ENCODE measurements at regions not wholly inside any gene's neighbourhood (a gene's known extent, or its start where the extent isn't known, plus 50 kb on each side); places are given as distances from the start of the nearest gene placed in this dataset.

DNA sequence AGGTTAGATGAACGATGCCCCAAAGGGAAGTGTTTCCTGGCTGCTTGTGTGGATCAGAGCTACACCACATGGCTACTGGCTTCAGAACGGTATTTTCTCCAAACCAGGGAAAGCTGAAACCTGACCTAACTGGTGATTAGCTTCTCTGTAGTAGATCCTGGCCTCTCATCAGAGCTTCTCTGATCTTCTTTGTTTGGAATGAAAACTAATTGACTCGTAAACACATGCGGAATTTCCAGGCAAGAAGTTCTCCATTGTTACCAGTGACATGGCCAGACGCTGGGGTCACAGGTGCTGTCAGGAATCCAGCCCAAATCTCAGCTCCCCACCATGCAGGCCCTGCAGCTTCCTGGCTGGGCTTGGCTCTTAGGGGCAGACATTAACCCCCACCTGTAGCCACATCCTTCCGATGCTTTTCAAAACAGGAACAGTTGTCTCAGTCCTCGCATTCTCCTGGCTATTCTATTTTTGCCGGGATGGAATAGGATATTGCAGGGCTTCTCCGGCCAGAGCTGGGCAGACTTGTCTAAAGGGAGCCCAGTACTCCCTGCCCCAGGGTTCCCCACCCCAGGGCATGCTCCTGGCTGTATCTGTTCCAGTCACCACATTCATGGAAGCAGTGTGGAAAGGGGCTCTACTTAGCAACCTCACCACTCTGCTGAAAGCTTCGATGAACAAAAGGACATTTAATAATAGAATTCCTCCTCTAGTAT, 305.4 kb upstream of the F9 start:
- H2BK20ac ChIP-seq (ENCODE audit: low read depth, low read length, poor library complexity, severe bottlenecking), result no peak overlapping the region
- H3T11ph ChIP-seq (ENCODE audit: low read length), result no peak overlapping the region
- Mint-ChIP-seq H3K9me3 (no peaks in the 10 kb centered on the region), H3K27ac (peak overlapping the region; percentile 37 to 91 (median 85)), H3K36me3 (ENCODE audit: insufficient read depth in 1 of 3, low read depth in 3 of 3) (no peaks in the 10 kb centered on the region), H3K27me3 (ENCODE audit: low read depth) (peaks cover 40% of the 10 kb centered on the region), H3K4me3 (peak overlapping the region; percentile 1 to 58; a peak in 4 of 5 replicates), H3K4me1 (peaks cover 30 to 34% of the 10 kb centered on the region in 2 experiments)
- H2BK5ac ChIP-seq (ENCODE audit: insufficient read length, low read length), result no peak overlapping the region
- peak overlapping the region; percentile 50; the same call in 1 of the 2 replicates for H3K14ac ChIP-seq (ENCODE audit: insufficient read depth, low read length)
- DNase-seq, result peak; percentile 80
- peak overlapping the region; percentile 43 for H3K4me2 ChIP-seq (ENCODE audit: insufficient read depth, insufficient read length, low read length)
- no peak overlapping the region for H4K8ac ChIP-seq (replicated peaks; ENCODE audit: insufficient read length, low read depth, low read length)
- H3K4ac ChIP-seq (ENCODE audit: low read depth, low read length), result no peak overlapping the region
- H3K27me3 ChIP-seq (ENCODE audit: insufficient read depth, low read length), result no peaks in the 10 kb centered on the region; the same call in 1 of the 2 replicates
- H3K23ac ChIP-seq (ENCODE audit: insufficient read length, low read depth, low read length), result no peak overlapping the region
- no peak overlapping the region for H2AFZ ChIP-seq (ENCODE audit: low read length)
- H3K9me3 ChIP-seq (ENCODE audit: control insufficient read depth, low read depth, low read length), result no peaks in the 10 kb centered on the region
- no peaks in the 10 kb centered on the region for H3K79me2 ChIP-seq (ENCODE audit: insufficient read depth, low read length)
- H3K23me2 ChIP-seq (ENCODE audit: insufficient read length, low read depth, low read length, poor library complexity, severe bottlenecking), result no peaks in the 10 kb centered on the region
- H2BK12ac ChIP-seq (ENCODE audit: insufficient read length, low read depth, low read length), result peak overlapping the region; percentile 7
- H2AK5ac ChIP-seq (ENCODE audit: insufficient read length, low read length), result no peak overlapping the region
- H2BK120ac ChIP-seq (ENCODE audit: low read depth, low read length, poor library complexity, severe bottlenecking), result no peak overlapping the region
- no peak overlapping the region for H4K5ac ChIP-seq (ENCODE audit: insufficient read length, low read depth, low read length)
- peaks cover 2% of the 10 kb centered on the region; the same call in 1 of the 2 replicates for H3K4me1 ChIP-seq (ENCODE audit: insufficient read depth, low read length)
- no peak overlapping the region for H2BK15ac ChIP-seq (ENCODE audit: low read depth, low read length)
- no peaks in the 10 kb centered on the region for H3K79me1 ChIP-seq (ENCODE audit: insufficient read depth, low read depth, low read length, poor library complexity, severe bottlenecking)
- H3K9ac ChIP-seq (ENCODE audit: extremely low read depth, insufficient read length, low read length), result no peak overlapping the region
- no CpG with 5 or more reads among the region's 10 CpGs for WGBS (ENCODE audit: extremely low coverage, insufficient read length, low lambda C conversion rate)
- H3K18ac ChIP-seq (ENCODE audit: insufficient read length, low read depth, low read length), result peak overlapping the region; percentile 34
- no peaks in the 10 kb centered on the region for H4K20me1 ChIP-seq (ENCODE audit: control insufficient read depth, insufficient read depth, insufficient read length)
- no peak overlapping the region for H3K56ac ChIP-seq (ENCODE audit: insufficient read length, low read depth, low read length)
- H3K27ac ChIP-seq (ENCODE audit: insufficient read length, low read depth, low read length), result peak overlapping the region; percentile 69
- TF ChIP-seq, protein P1, sequence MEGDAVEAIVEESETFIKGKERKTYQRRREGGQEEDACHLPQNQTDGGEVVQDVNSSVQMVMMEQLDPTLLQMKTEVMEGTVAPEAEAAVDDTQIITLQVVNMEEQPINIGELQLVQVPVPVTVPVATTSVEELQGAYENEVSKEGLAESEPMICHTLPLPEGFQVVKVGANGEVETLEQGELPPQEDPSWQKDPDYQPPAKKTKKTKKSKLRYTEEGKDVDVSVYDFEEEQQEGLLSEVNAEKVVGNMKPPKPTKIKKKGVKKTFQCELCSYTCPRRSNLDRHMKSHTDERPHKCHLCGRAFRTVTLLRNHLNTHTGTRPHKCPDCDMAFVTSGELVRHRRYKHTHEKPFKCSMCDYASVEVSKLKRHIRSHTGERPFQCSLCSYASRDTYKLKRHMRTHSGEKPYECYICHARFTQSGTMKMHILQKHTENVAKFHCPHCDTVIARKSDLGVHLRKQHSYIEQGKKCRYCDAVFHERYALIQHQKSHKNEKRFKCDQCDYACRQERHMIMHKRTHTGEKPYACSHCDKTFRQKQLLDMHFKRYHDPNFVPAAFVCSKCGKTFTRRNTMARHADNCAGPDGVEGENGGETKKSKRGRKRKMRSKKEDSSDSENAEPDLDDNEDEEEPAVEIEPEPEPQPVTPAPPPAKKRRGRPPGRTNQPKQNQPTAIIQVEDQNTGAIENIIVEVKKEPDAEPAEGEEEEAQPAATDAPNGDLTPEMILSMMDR (conservative IDR thresholded peaks at IDR 0.05), result no peak
- H4K91ac ChIP-seq (ENCODE audit: insufficient read length, low read depth, low read length), result no peak overlapping the region
